Cardiac muscle cell (in vitro differentiated cells and primary cell): ENCODE measurements at regions not wholly inside any gene's neighbourhood (a gene's known extent, or its start where the extent isn't known, plus 50 kb on each side); places are given as distances from the start of the nearest gene placed in this dataset.
A peak's percentile ranks its signal among the peaks of the same experiment; 100 is the strongest.

Experiments used
- DNase-seq, 2 donors: peaks; one replicate each; pipeline versions ENCODE4 v3.0.0 to v3.0.0-alpha.2; 2010 to 2017; ENCODE audit warnings: low read depth in 1 of 2, low spot score in 1 of 2
- H3K27ac ChIP-seq: fragments of 200-600 bp; sonication (generic); 2 replicates; pipeline ENCODE4 v1.5.1; 2016
- H3K27me3 ChIP-seq: fragments of 200-600 bp; sonication (generic); 2 replicates; pipeline ENCODE4 v1.6.0; 2016; ENCODE audit warnings: control low read depth
- H3K36me3 ChIP-seq: fragments of 200-600 bp; sonication (generic); 2 replicates; pipeline ENCODE4 v1.5.1; 2016; ENCODE audit warnings: control low read depth
- H3K4me1 ChIP-seq: fragments of 200-600 bp; sonication (generic); 2 replicates; pipeline ENCODE4 v1.8.1; 2017; ENCODE audit warnings: low read depth, mild to moderate bottlenecking, mixed run types
- H3K4me3 ChIP-seq: fragments of 200-600 bp; sonication (generic); 2 replicates; pipeline ENCODE4 v1.5.1; 2016; ENCODE audit warnings: mild to moderate bottlenecking
- H3K9me3 ChIP-seq: fragments of 200-600 bp; sonication (generic); 2 replicates; pipeline ENCODE4 v1.5.1; 2017; ENCODE audit warnings: low read depth, mild to moderate bottlenecking, control low read depth
- TF ChIP-seq, protein P1 (sequence below): IDR thresholded peaks from 2 replicates; pipeline ENCODE4 v1.5.1; 2012; ENCODE audit warnings: low read depth, mild to moderate bottlenecking, low read length

DNA sequence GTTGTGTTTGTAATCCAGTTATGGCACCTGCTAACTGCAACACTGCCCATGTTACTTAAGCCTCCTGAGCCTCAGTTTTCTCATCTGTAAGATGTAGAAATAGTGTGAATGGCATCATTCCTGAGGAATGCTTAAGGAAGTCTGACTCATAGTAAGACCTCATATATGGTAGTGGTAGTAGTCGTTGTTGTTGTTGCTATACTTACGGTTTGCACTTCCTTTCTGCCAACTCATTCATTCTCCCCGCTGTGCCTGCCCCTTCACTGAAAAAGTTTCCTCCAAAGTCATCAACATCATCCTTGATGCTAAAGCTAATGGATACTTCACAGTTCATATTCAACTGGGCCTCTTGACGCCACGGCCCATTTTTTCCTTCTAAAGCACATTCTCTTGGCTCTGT is 54.2 kb upstream of the SPANXN3 start:
- Histone ChIP-seq H3K27me3 (no peaks in the 10 kb centered on the region), H3K36me3 (no peaks in the 10 kb centered on the region), H3K9me3 (no peaks in the 10 kb centered on the region), H3K4me3 (no peak overlapping the region), H3K4me1 (no peaks in the 10 kb centered on the region), H3K27ac (no peak overlapping the region)
- TF ChIP-seq, protein P1, sequence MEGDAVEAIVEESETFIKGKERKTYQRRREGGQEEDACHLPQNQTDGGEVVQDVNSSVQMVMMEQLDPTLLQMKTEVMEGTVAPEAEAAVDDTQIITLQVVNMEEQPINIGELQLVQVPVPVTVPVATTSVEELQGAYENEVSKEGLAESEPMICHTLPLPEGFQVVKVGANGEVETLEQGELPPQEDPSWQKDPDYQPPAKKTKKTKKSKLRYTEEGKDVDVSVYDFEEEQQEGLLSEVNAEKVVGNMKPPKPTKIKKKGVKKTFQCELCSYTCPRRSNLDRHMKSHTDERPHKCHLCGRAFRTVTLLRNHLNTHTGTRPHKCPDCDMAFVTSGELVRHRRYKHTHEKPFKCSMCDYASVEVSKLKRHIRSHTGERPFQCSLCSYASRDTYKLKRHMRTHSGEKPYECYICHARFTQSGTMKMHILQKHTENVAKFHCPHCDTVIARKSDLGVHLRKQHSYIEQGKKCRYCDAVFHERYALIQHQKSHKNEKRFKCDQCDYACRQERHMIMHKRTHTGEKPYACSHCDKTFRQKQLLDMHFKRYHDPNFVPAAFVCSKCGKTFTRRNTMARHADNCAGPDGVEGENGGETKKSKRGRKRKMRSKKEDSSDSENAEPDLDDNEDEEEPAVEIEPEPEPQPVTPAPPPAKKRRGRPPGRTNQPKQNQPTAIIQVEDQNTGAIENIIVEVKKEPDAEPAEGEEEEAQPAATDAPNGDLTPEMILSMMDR: no peak
- DNase-seq: peak in 1 of 2 donors; percentile 44

DNA sequence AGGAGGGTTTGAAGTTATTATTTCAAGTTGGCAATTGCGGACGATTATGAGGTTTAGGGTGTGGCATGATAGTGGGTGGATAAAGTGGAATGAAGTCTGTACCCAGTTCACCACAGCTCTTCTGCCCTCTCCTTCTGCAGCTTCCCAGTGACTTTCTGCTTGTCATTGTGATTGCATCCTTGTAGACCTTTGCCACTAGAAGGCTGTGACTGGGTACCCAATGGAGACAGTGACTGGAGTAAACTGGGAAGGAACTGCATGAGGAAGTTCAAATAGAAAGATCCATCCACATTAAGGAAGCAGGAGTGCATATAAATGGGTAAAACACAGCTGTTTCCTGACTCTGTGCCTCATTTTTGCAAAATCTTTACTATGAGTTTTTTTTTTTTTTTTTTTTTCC is 53.5 kb upstream of the SPANXN3 start:
- TF ChIP-seq, protein P1: no peak
- Histone ChIP-seq H3K36me3 (no peaks in the 10 kb centered on the region), H3K27me3 (no peaks in the 10 kb centered on the region), H3K9me3 (no peaks in the 10 kb centered on the region), H3K27ac (no peak overlapping the region), H3K4me1 (no peaks in the 10 kb centered on the region), H3K4me3 (no peak overlapping the region)
- DNase-seq: no peak

DNA sequence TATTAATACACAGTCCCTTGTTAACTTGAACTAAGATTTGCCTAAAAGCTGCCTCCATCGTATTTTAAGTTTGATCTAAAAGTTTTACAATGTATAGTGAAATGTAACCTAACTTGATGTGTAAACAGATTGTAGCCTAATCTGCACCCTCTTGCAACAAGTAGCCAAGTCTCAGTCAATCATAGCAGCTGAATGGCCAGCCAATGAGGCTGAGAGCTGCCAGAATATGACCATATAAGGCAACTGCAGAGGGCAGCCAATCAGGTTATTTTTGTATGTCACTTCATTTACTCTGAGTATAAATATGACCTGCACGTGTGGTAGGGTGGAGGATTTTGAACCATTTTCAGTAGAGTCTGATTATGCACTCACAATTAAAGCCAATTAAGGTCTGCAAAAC is 51.2 kb upstream of the SPANXN3 start:
- DNase-seq: no peak
- TF ChIP-seq, protein P1: no peak
- Histone ChIP-seq H3K4me3 (no peak overlapping the region), H3K27ac (no peak overlapping the region), H3K27me3 (no peaks in the 10 kb centered on the region), H3K4me1 (no peaks in the 10 kb centered on the region), H3K9me3 (no peaks in the 10 kb centered on the region), H3K36me3 (no peaks in the 10 kb centered on the region)
